H9 (cell line): ENCODE measurements at regions not wholly inside any gene's neighbourhood (a gene's known extent, or its start where the extent isn't known, plus 50 kb on each side); places are given as distances from the start of the nearest gene placed in this dataset.

Experiments used
- DNase-seq: peaks from one replicate; pipeline ENCODE4 v3.0.0-alpha.2; 2017
- H2AFZ ChIP-seq: one replicate; pipeline ENCODE4 v1.6.1; 2013; ENCODE audit warnings: mild to moderate bottlenecking, low read length, control low read depth, moderate library complexity
- H2AK5ac ChIP-seq: 2 replicates; pipeline ENCODE4 v1.6.1; 2013; ENCODE audit warnings: low read length, control low read depth, mixed read lengths; ENCODE audit not compliant: insufficient read length
- H2BK120ac ChIP-seq: one replicate; pipeline ENCODE4 v1.6.1; 2013; ENCODE audit warnings: low read depth, mild to moderate bottlenecking, low read length, control low read depth, inconsistent platforms; ENCODE audit not compliant: poor library complexity, severe bottlenecking
- H2BK12ac ChIP-seq: 2 replicates; pipeline ENCODE4 v1.6.1; 2013; ENCODE audit warnings: low read length, control low read depth, mixed read lengths, low read depth; ENCODE audit not compliant: insufficient read length
- H2BK15ac ChIP-seq: 2 replicates; pipeline ENCODE4 v1.6.1; 2013; ENCODE audit warnings: low read depth, low read length, control low read depth
- H2BK20ac ChIP-seq: one replicate; pipeline ENCODE4 v1.6.1; 2013; ENCODE audit warnings: low read depth, mild to moderate bottlenecking, low read length, control low read depth, inconsistent platforms; ENCODE audit not compliant: poor library complexity, severe bottlenecking
- H2BK5ac ChIP-seq: 2 replicates; pipeline ENCODE4 v1.6.1; 2013; ENCODE audit warnings: low read length, control low read depth, mixed read lengths; ENCODE audit not compliant: insufficient read length
- H3K14ac ChIP-seq: 2 replicates; pipeline ENCODE4 v1.6.1; 2013; ENCODE audit warnings: low read length, control low read depth; ENCODE audit not compliant: insufficient read depth
- H3K18ac ChIP-seq: 2 replicates; pipeline ENCODE4 v1.6.1; 2013; ENCODE audit warnings: low read depth, mild to moderate bottlenecking, mixed read lengths, low read length, control low read depth; ENCODE audit not compliant: insufficient read length
- H3K23ac ChIP-seq: 2 replicates; pipeline ENCODE4 v1.6.1; 2013; ENCODE audit warnings: low read length, control low read depth, mixed read lengths, low read depth; ENCODE audit not compliant: insufficient read length
- H3K23me2 ChIP-seq: 2 replicates; pipeline ENCODE4 v1.6.1; 2013; ENCODE audit warnings: low read depth, mild to moderate bottlenecking, mixed read lengths, low read length, control low read depth; ENCODE audit not compliant: insufficient read length, poor library complexity, severe bottlenecking
- H3K27ac ChIP-seq: 2 replicates; pipeline ENCODE4 v1.5.1; 2013; ENCODE audit warnings: low read length, control low read depth, mixed read lengths, low read depth; ENCODE audit not compliant: insufficient read length
- H3K27me3 ChIP-seq: 2 replicates; pipeline ENCODE4 v1.6.1; 2013; ENCODE audit warnings: low read length, control low read depth, inconsistent platforms; ENCODE audit not compliant: insufficient read depth
- H3K4ac ChIP-seq: 2 replicates; pipeline ENCODE4 v1.6.1; 2013; ENCODE audit warnings: low read depth, mild to moderate bottlenecking, control low read depth, inconsistent platforms, low read length, moderate library complexity
- H3K4me1 ChIP-seq: 2 replicates; pipeline ENCODE4 v1.6.1; 2013; ENCODE audit warnings: low read length, control low read depth, inconsistent platforms; ENCODE audit not compliant: insufficient read depth
- H3K4me2 ChIP-seq: 2 replicates; pipeline ENCODE4 v1.6.1; 2013; ENCODE audit warnings: low read length, control low read depth, mixed read lengths; ENCODE audit not compliant: insufficient read length, insufficient read depth
- H3K56ac ChIP-seq: 2 replicates; pipeline ENCODE4 v1.6.1; 2013; ENCODE audit warnings: low read depth, mild to moderate bottlenecking, mixed read lengths, low read length, control low read depth; ENCODE audit not compliant: insufficient read length
- H3K79me1 ChIP-seq: 2 replicates; pipeline ENCODE4 v1.6.1; 2013; ENCODE audit warnings: low read depth, mild to moderate bottlenecking, moderate library complexity, low read length, control low read depth, inconsistent platforms; ENCODE audit not compliant: insufficient read depth, poor library complexity, severe bottlenecking
- H3K79me2 ChIP-seq: 2 replicates; pipeline ENCODE4 v1.6.1; 2013; ENCODE audit warnings: low read length, control low read depth, inconsistent platforms; ENCODE audit not compliant: insufficient read depth
- H3K9ac ChIP-seq: 2 replicates; pipeline ENCODE4 v1.6.1; 2013; ENCODE audit warnings: low read length, control low read depth, mixed read lengths; ENCODE audit not compliant: insufficient read length; ENCODE audit errors: extremely low read depth
- H3K9me3 ChIP-seq: one replicate; pipeline ENCODE4 v1.6.1; 2013; ENCODE audit warnings: low read depth, low read length, inconsistent platforms; ENCODE audit not compliant: control insufficient read depth
- H3T11ph ChIP-seq: one replicate; pipeline ENCODE4 v1.6.1; 2013; ENCODE audit warnings: mild to moderate bottlenecking, low read length, control low read depth, inconsistent platforms
- H4K20me1 ChIP-seq: one replicate; pipeline ENCODE4 v1.6.1; 2013; ENCODE audit not compliant: control insufficient read depth, insufficient read length, insufficient read depth
- H4K5ac ChIP-seq: 2 replicates; pipeline ENCODE4 v1.6.1; 2013; ENCODE audit warnings: low read depth, mild to moderate bottlenecking, mixed read lengths, low read length, control low read depth; ENCODE audit not compliant: insufficient read length
- H4K8ac ChIP-seq: replicated peaks from 2 replicates; pipeline ENCODE4 v1.6.1; 2013; ENCODE audit warnings: low read length, control low read depth, mixed read lengths, low read depth; ENCODE audit not compliant: insufficient read length
- H4K91ac ChIP-seq: 2 replicates; pipeline ENCODE4 v1.6.1; 2013; ENCODE audit warnings: low read depth, mild to moderate bottlenecking, moderate library complexity, mixed read lengths, low read length, control low read depth; ENCODE audit not compliant: insufficient read length
- H3K27ac Mint-ChIP-seq, 3 experiments: 2 replicates in 2 of 3; 3 replicates in 1 of 3; pipeline ENCODE4 v1.8.0; 2020 to 2021; ENCODE audit warnings: mixed read lengths in 3 of 3, mild to moderate bottlenecking in 1 of 3, moderate library complexity in 1 of 3
- H3K27me3 Mint-ChIP-seq: 2 replicates; pipeline ENCODE4 v1.8.0; 2021; ENCODE audit warnings: low read depth, mild to moderate bottlenecking, moderate library complexity, mixed read lengths
- H3K36me3 Mint-ChIP-seq, 3 experiments: 2 replicates in 2 of 3; 3 replicates in 1 of 3; pipeline ENCODE4 v1.8.0; 2020 to 2021; ENCODE audit warnings: low read depth in 3 of 3, mixed read lengths in 3 of 3; ENCODE audit not compliant: insufficient read depth in 1 of 3
- H3K4me1 Mint-ChIP-seq, 2 experiments: 2 replicates each; pipeline ENCODE4 v1.8.0; 2020; ENCODE audit warnings: mixed read lengths in 2 of 2
- H3K4me3 Mint-ChIP-seq, 2 experiments: 2 replicates in 1 of 2; 3 replicates in 1 of 2; pipeline ENCODE4 v1.8.0; 2020 to 2021; ENCODE audit warnings: mild to moderate bottlenecking in 2 of 2, mixed read lengths in 2 of 2, moderate library complexity in 1 of 2
- H3K9me3 Mint-ChIP-seq, 2 experiments: 2 replicates in 1 of 2; 3 replicates in 1 of 2; pipeline ENCODE4 v1.8.0; 2020; ENCODE audit warnings: mild to moderate bottlenecking in 2 of 2, mixed read lengths in 2 of 2, moderate library complexity in 1 of 2
- CTCF ChIP-seq: fragments of 200-600 bp; sonication (generic); conservative IDR thresholded peaks from 3 replicates; pipeline ENCODE4 v1.8.0; 2021; ENCODE audit warnings: antibody characterized with exemption, mild to moderate bottlenecking
- WGBS: extraction: QIAGEN DNeasy Blood & Tissue Kit; methylation state at CpG from one replicate; pipeline ENCODE4 v1.1.7; 2013; ENCODE audit warnings: missing lambda C conversion rate, low lambda C conversion rate, mixed read lengths; ENCODE audit not compliant: insufficient read length; ENCODE audit errors: extremely low coverage; 5-methylcytosine and 5-hydroxymethylcytosine counted together

- Histone ChIP-seq H3T11ph (no peak overlapping the region), H2BK120ac (no peak overlapping the region), H3K9ac (no peak overlapping the region), H3K4me2 (no peak overlapping the region), H3K14ac (no peak overlapping the region), H4K8ac (no peak overlapping the region), H4K91ac (no peak overlapping the region), H3K27ac (no peak overlapping the region), H3K18ac (no peak overlapping the region), H3K27me3 (no peaks in the 10 kb centered on the region), H2AFZ (no peak overlapping the region), H4K5ac (no peak overlapping the region), H3K9me3 (no peaks in the 10 kb centered on the region), H2BK12ac (no peak overlapping the region), H3K23ac (no peak overlapping the region), H2BK20ac (no peak overlapping the region), H3K79me1 (no peaks in the 10 kb centered on the region), H3K79me2 (no peaks in the 10 kb centered on the region), H3K23me2 (no peaks in the 10 kb centered on the region), H2BK5ac (no peak overlapping the region), H3K4me1 (no peaks in the 10 kb centered on the region), H3K4ac (no peak overlapping the region), H2BK15ac (no peak overlapping the region), H3K56ac (no peak overlapping the region), H2AK5ac (no peak overlapping the region), H4K20me1 (no peaks in the 10 kb centered on the region)
- no peak overlapping the region for H3K27ac Mint-ChIP-seq
- no peak for TF ChIP-seq CTCF
- H3K27me3 Mint-ChIP-seq, result peaks cover 10% of the 10 kb centered on the region
- no peaks in the 10 kb centered on the region for H3K4me1 Mint-ChIP-seq
- no CpG with 5 or more reads among the region's 8 CpGs for WGBS
- H3K4me3 Mint-ChIP-seq, result no peak overlapping the region
- no peak for DNase-seq
- H3K36me3 Mint-ChIP-seq, result no peaks in the 10 kb centered on the region
- peaks cover 0 to 2% of the 10 kb centered on the region in 2 experiments; a peak in 3 of 5 replicates for H3K9me3 Mint-ChIP-seq
These were observed 85.0 kb upstream of the CLPB start for GRCh38 chr11:72519220-72519881.
